Left ventricle myocardium inferior (tissue), 1 donor: ENCODE measurements at regions not wholly inside any gene's neighbourhood (a gene's known extent, or its start where the extent isn't known, plus 50 kb on each side); places are given as distances from the start of the nearest gene placed in this dataset.

Experiments used
- DNase-seq: peaks from one replicate; pipeline ENCODE4 v3.0.0-alpha.2; 2020
- H3K27ac ChIP-seq: fragments of 200-600 bp; replicated peaks from 2 replicates; pipeline ENCODE4 v1.8.0; 2021
- H3K27me3 ChIP-seq: fragments of 200-600 bp; 2 replicates; pipeline ENCODE4 v1.8.0; 2021; ENCODE audit warnings: low read depth
- H3K36me3 ChIP-seq: fragments of 200-600 bp; 2 replicates; pipeline ENCODE4 v1.8.0; 2021
- H3K4me1 ChIP-seq: fragments of 200-600 bp; 2 replicates; pipeline ENCODE4 v1.8.0; 2021
- H3K4me3 ChIP-seq: fragments of 200-600 bp; 2 replicates; pipeline ENCODE4 v1.8.0; 2021; ENCODE audit warnings: mild to moderate bottlenecking, moderate library complexity
- H3K9me3 ChIP-seq: fragments of 200-600 bp; replicated peaks from 2 replicates; pipeline ENCODE4 v1.8.0; 2021
- CTCF ChIP-seq: fragments of 200-600 bp; IDR thresholded peaks from 2 replicates; pipeline ENCODE4 v1.8.0; 2021; ENCODE audit warnings: antibody characterized with exemption, mild to moderate bottlenecking, borderline replicate concordance
- intact Hi-C: fragments of 100-400 bp; cut with micrococcal nuclease; formaldehyde crosslinking; loops from one replicate; pipeline ENCODE4 v1.11.0; 2022
- donor health status: DM: no; HTN: yes; CAD: no; lungs with severe emphysema.

GRCh38 chr13:21796066-21796465, 125.2 kb downstream of the FGF9 start:
- intact Hi-C loops, result no loop called here
- Histone ChIP-seq H3K9me3 (no peaks in the 10 kb centered on the region), H3K27ac (no peak overlapping the region), H3K36me3 (no peaks in the 10 kb centered on the region), H3K4me1 (no peaks in the 10 kb centered on the region), H3K27me3 (no peaks in the 10 kb centered on the region), H3K4me3 (no peak overlapping the region)
- no peak for TF ChIP-seq CTCF
- DNase-seq, result no peak

- no peak overlapping the region for H3K4me3 ChIP-seq
- intact Hi-C loops, result no loop called here
- H3K9me3 ChIP-seq, result no peaks in the 10 kb centered on the region
- no peaks in the 10 kb centered on the region for H3K27me3 ChIP-seq
- DNase-seq, result no peak
- H3K27ac ChIP-seq, result no peak overlapping the region
- H3K4me1 ChIP-seq, result no peaks in the 10 kb centered on the region
- no peaks in the 10 kb centered on the region for H3K36me3 ChIP-seq
- no peak for TF ChIP-seq CTCF
Measured at GRCh38 chr13:21796775-21797514, 126.1 kb downstream of the FGF9 start.

GRCh38 chr13:21797736-21798135, 126.9 kb downstream of the FGF9 start:
- no peaks in the 10 kb centered on the region for H3K36me3 ChIP-seq
- intact Hi-C loops, result no loop called here
- H3K27me3 ChIP-seq, result no peaks in the 10 kb centered on the region
- no peak overlapping the region for H3K4me3 ChIP-seq
- no peaks in the 10 kb centered on the region for H3K9me3 ChIP-seq
- no peak for TF ChIP-seq CTCF
- H3K27ac ChIP-seq, result no peak overlapping the region
- DNase-seq, result no peak
- H3K4me1 ChIP-seq, result no peaks in the 10 kb centered on the region

- intact Hi-C loops, result no loop called here
- DNase-seq, result no peak
Measured at GRCh38 chr13:21798181-21798580, 127.3 kb downstream of the FGF9 start.

GRCh38 chr13:21799671-21800070, 128.8 kb downstream of the FGF9 start:
- H3K27me3 ChIP-seq, result no peaks in the 10 kb centered on the region
- no peaks in the 10 kb centered on the region for H3K4me1 ChIP-seq
- no peak for DNase-seq
- no peak overlapping the region for H3K4me3 ChIP-seq
- H3K9me3 ChIP-seq, result no peaks in the 10 kb centered on the region
- TF ChIP-seq CTCF, result no peak
- no peaks in the 10 kb centered on the region for H3K36me3 ChIP-seq
- intact Hi-C loops, result no loop called here
- H3K27ac ChIP-seq, result no peak overlapping the region

More at GRCh38 chr13:21798181-21798580, 127.3 kb downstream of the FGF9 start:
- Histone ChIP-seq H3K27ac (no peak overlapping the region), H3K4me1 (no peaks in the 10 kb centered on the region), H3K4me3 (no peak overlapping the region), H3K36me3 (no peaks in the 10 kb centered on the region), H3K9me3 (no peaks in the 10 kb centered on the region), H3K27me3 (no peaks in the 10 kb centered on the region)
- TF ChIP-seq CTCF, result no peak
